GM12875 (cell line): ENCODE measurements at regions not wholly inside any gene's neighbourhood (a gene's known extent, or its start where the extent isn't known, plus 50 kb on each side); places are given as distances from the start of the nearest gene placed in this dataset.

ENCODE experiments used
- H3K4me3 ChIP-seq: one replicate; pipeline ENCODE4 v1.5.1; 2011; ENCODE audit warnings: low read depth, low read length, control low read depth
- CTCF ChIP-seq: IDR thresholded peaks from 2 replicates; pipeline ENCODE4 v1.5.1; 2011; ENCODE audit warnings: low read depth, mild to moderate bottlenecking, control low read depth, inconsistent platforms, low read length, moderate library complexity, borderline replicate concordance; ENCODE audit not compliant: insufficient read depth

- TF ChIP-seq CTCF = peak; percentile 61
- H3K4me3 ChIP-seq = peak overlapping the region; percentile 26
Observed at GRCh38 chr16:85986931-85987749, 88.2 kb downstream of the IRF8 start.

DNA sequence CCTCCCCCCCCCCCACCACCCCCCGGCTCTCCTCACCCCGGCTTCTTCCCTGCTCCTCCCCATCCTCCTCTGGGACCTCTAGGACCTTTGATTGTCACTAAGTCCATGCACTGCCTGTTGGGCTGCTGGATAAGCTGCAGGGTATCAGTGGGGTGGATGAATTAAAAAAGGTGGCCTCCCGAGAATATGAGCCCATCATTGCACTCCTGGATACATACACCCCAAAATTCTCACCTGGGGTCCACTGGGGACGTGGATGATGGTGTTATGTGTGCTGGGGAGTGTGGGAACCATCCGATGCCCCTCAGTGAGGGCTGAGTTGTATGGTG is 88.8 kb downstream of the IRF8 start:
- TF ChIP-seq CTCF = no peak
- no peak overlapping the region for H3K4me3 ChIP-seq

DNA sequence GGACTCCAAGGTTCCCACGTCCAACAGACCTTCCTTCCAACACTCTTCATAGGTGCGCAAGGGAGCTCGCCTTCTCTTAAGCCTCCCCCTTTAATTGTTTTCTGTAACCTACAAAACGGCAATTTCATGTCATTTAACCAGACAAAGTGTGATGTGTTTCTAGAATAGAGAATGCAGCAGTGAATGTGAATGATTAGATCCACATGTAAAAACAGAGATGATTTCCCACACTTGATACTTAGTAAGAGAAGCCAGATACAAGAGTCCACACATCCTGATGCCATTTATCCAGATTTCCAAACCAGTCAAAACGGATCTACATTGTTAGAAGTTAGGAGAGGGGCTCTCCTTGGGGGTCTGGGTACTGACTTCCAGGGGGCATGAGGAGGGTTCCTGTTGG is 89.3 kb downstream of the IRF8 start:
- peak overlapping the region; percentile 18 for H3K4me3 ChIP-seq
- TF ChIP-seq CTCF = no peak

- no peak for TF ChIP-seq CTCF
- peak overlapping the region; percentile 18 for H3K4me3 ChIP-seq
Observed at GRCh38 chr16:85988723-85989313, 89.9 kb downstream of the IRF8 start.

DNA sequence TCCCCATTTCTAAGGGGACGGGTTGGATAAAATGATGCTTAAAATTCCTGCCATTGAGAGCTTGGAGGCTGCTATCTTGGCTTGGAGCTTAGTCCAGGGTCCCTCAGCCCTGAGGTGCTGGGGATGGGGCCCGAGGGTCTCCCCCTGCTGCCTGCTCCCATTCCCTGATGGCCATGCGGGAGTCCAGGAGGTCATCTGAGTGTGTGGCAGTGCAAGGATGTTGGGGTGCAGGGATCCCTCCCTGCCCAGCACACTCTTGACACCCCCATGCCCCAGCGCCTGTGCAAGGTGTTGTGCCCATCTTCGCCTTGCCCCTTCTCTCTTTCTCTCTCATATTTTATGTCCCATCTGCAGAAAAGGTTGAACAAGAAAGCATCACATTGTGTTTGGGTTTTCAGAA is 90.4 kb downstream of the IRF8 start:
- H3K4me3 ChIP-seq = no peak overlapping the region
- TF ChIP-seq CTCF = no peak

DNA sequence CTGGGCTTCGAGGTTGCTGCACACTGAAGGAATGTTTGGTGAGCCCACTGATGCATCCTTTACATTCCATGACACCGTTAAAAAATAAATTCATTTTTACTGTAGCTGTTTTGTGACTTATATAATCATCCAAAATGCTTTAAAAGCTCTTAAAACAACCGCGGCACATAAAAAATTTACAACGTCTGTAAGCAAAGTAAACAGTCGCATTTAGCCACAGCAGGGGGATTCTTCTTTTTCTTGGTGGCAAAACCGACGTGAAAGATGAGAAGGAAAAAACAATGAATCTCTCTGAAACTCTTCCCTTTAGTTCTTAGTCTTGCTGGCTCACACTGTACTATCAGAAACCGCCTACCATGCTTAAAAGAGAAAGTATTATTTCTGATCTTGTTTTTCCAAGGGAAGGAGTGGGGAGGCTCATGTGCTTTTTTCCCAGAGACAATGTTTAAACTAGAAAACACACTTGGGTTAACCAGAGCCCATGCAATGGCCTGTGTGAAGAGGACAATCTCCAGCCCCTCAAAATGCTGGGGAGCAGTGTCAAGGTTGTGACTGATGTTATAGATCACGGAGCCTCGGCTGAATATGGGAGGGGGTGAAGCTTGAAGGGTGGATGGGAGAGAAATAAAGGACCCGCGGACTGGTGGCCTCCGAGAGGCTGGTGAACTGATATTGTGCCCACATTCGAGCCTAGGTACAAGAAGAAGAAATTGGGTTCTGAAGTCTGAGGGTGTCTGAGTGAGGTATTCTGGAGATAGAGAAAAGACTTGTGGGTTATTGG is 91.1 kb downstream of the IRF8 start:
- no peak for TF ChIP-seq CTCF
- no peak overlapping the region for H3K4me3 ChIP-seq
